ENCODE measurements at regions not wholly inside any gene's neighbourhood (a gene's known extent, or its start where the extent isn't known, plus 50 kb on each side); places are given as distances from the start of the nearest gene placed in this dataset.
"Not testable (repeated sequence)": the region's sequence is repeated elsewhere in the genome, so short reads cannot be mapped to it uniquely, and the experiment has no call there.

- peaks cover 0 to 4% of the 10 kb centered on the region in 2 donors for H3K4me1 ChIP-seq
- TF ChIP-seq CTCF (IDR thresholded peaks at IDR 0.05), result no peak
- no peaks in the 10 kb centered on the region for H3K27me3 ChIP-seq
- no peaks in the 10 kb centered on the region for H3K9me3 ChIP-seq
- H3K27ac ChIP-seq, result no peak overlapping the region
- no peak overlapping the region for H3K4me3 ChIP-seq
- no peaks in the 10 kb centered on the region for H3K36me3 ChIP-seq
- DNase-seq (ENCODE audit: low spot score), result no peak
Measured at GRCh38 chr3:187812496-187812895, 67.2 kb upstream of the BCL6 start.

- no peaks in the 10 kb centered on the region for H3K27me3 ChIP-seq
- TF ChIP-seq CTCF (IDR thresholded peaks at IDR 0.05), result no peak
Measured at GRCh38 chr3:187813198-187813597, 67.9 kb upstream of the BCL6 start.

GRCh38 chr3:187817766-187818165 lies 72.5 kb upstream of the BCL6 start:
- not testable (repeated sequence) for DNase-seq (ENCODE audit: low spot score); H3K27me3 ChIP-seq; H3K4me3 ChIP-seq

More at GRCh38 chr3:187813198-187813597, 67.9 kb upstream of the BCL6 start:
- DNase-seq (ENCODE audit: low spot score), result no peak
- Histone ChIP-seq H3K4me1 (peaks cover 0 to 4% of the 10 kb centered on the region in 2 donors), H3K36me3 (no peaks in the 10 kb centered on the region), H3K27ac (no peak overlapping the region), H3K9me3 (no peaks in the 10 kb centered on the region), H3K4me3 (no peak overlapping the region)

GRCh38 chr3:187821616-187822317 lies 76.5 kb upstream of the BCL6 start:
- Histone ChIP-seq H3K27ac (no peak overlapping the region), H3K9me3 (no peaks in the 10 kb centered on the region), H3K36me3 (no peaks in the 10 kb centered on the region), H3K4me3 (no peak overlapping the region), H3K4me1 (no peaks in the 10 kb centered on the region), H3K27me3 (no peaks in the 10 kb centered on the region)
- TF ChIP-seq CTCF (IDR thresholded peaks at IDR 0.05), result no peak
- no peak for DNase-seq (ENCODE audit: low spot score)

More at GRCh38 chr3:187817766-187818165, 72.5 kb upstream of the BCL6 start:
- not testable (repeated sequence) for H3K27ac ChIP-seq, H3K4me1 ChIP-seq, H3K9me3 ChIP-seq, H3K36me3 ChIP-seq

GRCh38 chr3:187822402-187822801 lies 77.1 kb upstream of the BCL6 start:
- H3K36me3 ChIP-seq, result no peaks in the 10 kb centered on the region
- H3K27ac ChIP-seq, result no peak overlapping the region
- TF ChIP-seq CTCF (IDR thresholded peaks at IDR 0.05), result no peak
- no peak overlapping the region for H3K4me3 ChIP-seq
- H3K4me1 ChIP-seq, result no peaks in the 10 kb centered on the region
- H3K9me3 ChIP-seq, result no peaks in the 10 kb centered on the region
- H3K27me3 ChIP-seq, result no peaks in the 10 kb centered on the region
- no peak for DNase-seq (ENCODE audit: low spot score)

GRCh38 chr3:187823746-187824145 lies 78.5 kb upstream of the BCL6 start:
- Histone ChIP-seq H3K9me3 (no peaks in the 10 kb centered on the region), H3K27ac (no peak overlapping the region), H3K36me3 (no peaks in the 10 kb centered on the region), H3K27me3 (no peaks in the 10 kb centered on the region), H3K4me3 (no peak overlapping the region), H3K4me1 (no peaks in the 10 kb centered on the region)
- TF ChIP-seq CTCF (IDR thresholded peaks at IDR 0.05), result no peak
- DNase-seq (ENCODE audit: low spot score), result no peak
